Testis (tissue), 2 donors: ENCODE measurements at regions not wholly inside any gene's neighbourhood (a gene's known extent, or its start where the extent isn't known, plus 50 kb on each side); places are given as distances from the start of the nearest gene placed in this dataset.

Experiments
- DNase-seq: peaks from one replicate; pipeline ENCODE4 v3.0.0-alpha.2; 2019
- H3K27ac ChIP-seq, 2 donors: fragments of 200-600 bp; sonication (generic); one replicate each; pipeline ENCODE4 v1.5.1; 2019
- H3K27me3 ChIP-seq: fragments of 200-600 bp; sonication (generic); one replicate; pipeline ENCODE4 v1.5.1; 2019
- H3K36me3 ChIP-seq: fragments of 200-600 bp; sonication (generic); one replicate; pipeline ENCODE4 v1.5.1; 2017; ENCODE audit warnings: low read depth; ENCODE audit errors: missing control alignments
- H3K4me1 ChIP-seq: fragments of 200-600 bp; sonication (generic); one replicate; pipeline ENCODE4 v1.5.1; 2019
- H3K4me3 ChIP-seq, 2 donors: fragments of 200-600 bp; sonication (generic); one replicate each; pipeline ENCODE4 v1.5.1; 2017 to 2019
- H3K9me3 ChIP-seq: fragments of 200-600 bp; sonication (generic); one replicate; pipeline ENCODE4 v1.5.1; 2017
- POLR2A ChIP-seq: fragments of 450-650 bp; IDR thresholded peaks from one replicate; pipeline ENCODE4 v1.6.1; 2017; ENCODE audit warnings: antibody characterized with exemption, mild to moderate bottlenecking, moderate library complexity
- WGBS, 2 donors: methylation state at CpG; one replicate each; pipeline ENCODE4 v1.1.5; 2018; 5-methylcytosine and 5-hydroxymethylcytosine counted together
- intact Hi-C: fragments of 100-400 bp; cut with DNase I; formaldehyde crosslinking; loops from one replicate; pipeline ENCODE4 v1.15.1; 2023; ENCODE audit warnings: low total_unique reads
- TF ChIP-seq, protein P1 (sequence below), 3 experiments: fragments of 450-650 bp in 2 of 3; fragments of 200-600 bp in 1 of 3; sonication (generic) in 1 of 3; IDR thresholded peaks; one replicate each; pipeline ENCODE4 v1.5.1; 2016 to 2019; ENCODE audit warnings: antibody characterized with exemption in 3 of 3, mild to moderate bottlenecking in 2 of 3, moderate library complexity in 1 of 3

DNA sequence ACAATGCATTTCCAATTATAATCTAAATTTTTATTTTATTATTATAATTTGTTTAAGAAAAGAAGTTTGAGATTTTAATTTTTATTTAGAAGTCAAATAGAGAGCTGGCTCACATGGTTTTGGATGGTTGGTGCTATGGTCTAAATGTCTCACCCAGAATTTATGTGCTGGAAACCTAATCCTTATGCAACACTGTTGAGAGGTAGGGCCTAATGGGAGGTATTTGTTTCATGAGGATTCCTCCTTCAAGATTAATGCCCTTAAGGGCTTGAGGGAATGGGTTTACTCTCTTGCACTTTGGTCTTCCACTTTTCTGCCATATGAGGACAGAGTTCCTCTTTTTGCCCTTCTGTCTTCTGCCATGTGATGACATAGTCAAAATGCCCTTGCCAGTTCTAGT is 960.5 kb upstream of the IGFBP7 start:
- TF ChIP-seq, protein P1, sequence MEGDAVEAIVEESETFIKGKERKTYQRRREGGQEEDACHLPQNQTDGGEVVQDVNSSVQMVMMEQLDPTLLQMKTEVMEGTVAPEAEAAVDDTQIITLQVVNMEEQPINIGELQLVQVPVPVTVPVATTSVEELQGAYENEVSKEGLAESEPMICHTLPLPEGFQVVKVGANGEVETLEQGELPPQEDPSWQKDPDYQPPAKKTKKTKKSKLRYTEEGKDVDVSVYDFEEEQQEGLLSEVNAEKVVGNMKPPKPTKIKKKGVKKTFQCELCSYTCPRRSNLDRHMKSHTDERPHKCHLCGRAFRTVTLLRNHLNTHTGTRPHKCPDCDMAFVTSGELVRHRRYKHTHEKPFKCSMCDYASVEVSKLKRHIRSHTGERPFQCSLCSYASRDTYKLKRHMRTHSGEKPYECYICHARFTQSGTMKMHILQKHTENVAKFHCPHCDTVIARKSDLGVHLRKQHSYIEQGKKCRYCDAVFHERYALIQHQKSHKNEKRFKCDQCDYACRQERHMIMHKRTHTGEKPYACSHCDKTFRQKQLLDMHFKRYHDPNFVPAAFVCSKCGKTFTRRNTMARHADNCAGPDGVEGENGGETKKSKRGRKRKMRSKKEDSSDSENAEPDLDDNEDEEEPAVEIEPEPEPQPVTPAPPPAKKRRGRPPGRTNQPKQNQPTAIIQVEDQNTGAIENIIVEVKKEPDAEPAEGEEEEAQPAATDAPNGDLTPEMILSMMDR (IDR thresholded peaks at IDR 0.05), result no peak
- TF ChIP-seq POLR2A, result no peak
- Histone ChIP-seq H3K27ac (no peak overlapping the region), H3K27me3 (no peaks in the 10 kb centered on the region), H3K36me3 (no peaks in the 10 kb centered on the region), H3K4me3 (no peak overlapping the region), H3K4me1 (no peaks in the 10 kb centered on the region), H3K9me3 (no peaks in the 10 kb centered on the region)
- intact Hi-C loops, result no loop called here
- DNase-seq, result no peak

DNA sequence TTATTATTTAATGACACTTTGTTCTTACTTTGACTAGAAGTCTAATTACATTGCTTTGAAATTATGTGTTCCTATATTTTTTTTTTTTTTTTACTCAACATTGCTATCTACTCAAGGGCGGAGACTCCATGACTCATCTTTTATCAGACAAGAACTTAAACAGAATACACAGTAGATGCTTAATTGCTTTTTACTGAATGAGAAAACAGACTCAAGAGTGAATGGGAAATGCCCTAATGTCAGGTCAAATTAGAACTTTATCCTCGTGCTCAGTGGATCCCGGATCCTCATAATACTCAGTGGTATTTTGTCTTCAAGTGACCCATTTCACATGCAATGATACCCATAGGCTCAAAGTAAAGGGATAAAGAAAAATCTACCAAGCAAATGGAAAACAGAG is 954.5 kb upstream of the IGFBP7 start:
- H3K36me3 ChIP-seq, result no peaks in the 10 kb centered on the region
- H3K9me3 ChIP-seq, result no peaks in the 10 kb centered on the region
- TF ChIP-seq, protein P1 (IDR thresholded peaks at IDR 0.05), result no peak
- no peak for TF ChIP-seq POLR2A
- DNase-seq, result no peak
- H3K27me3 ChIP-seq, result no peaks in the 10 kb centered on the region
- H3K4me3 ChIP-seq, result no peak overlapping the region
- 81 to 86% methylated on average over 3 of the region's 3 CpGs for WGBS, 2 donors
- intact Hi-C loops, result no loop called here
- no peaks in the 10 kb centered on the region for H3K4me1 ChIP-seq
- H3K27ac ChIP-seq, result no peak overlapping the region

DNA sequence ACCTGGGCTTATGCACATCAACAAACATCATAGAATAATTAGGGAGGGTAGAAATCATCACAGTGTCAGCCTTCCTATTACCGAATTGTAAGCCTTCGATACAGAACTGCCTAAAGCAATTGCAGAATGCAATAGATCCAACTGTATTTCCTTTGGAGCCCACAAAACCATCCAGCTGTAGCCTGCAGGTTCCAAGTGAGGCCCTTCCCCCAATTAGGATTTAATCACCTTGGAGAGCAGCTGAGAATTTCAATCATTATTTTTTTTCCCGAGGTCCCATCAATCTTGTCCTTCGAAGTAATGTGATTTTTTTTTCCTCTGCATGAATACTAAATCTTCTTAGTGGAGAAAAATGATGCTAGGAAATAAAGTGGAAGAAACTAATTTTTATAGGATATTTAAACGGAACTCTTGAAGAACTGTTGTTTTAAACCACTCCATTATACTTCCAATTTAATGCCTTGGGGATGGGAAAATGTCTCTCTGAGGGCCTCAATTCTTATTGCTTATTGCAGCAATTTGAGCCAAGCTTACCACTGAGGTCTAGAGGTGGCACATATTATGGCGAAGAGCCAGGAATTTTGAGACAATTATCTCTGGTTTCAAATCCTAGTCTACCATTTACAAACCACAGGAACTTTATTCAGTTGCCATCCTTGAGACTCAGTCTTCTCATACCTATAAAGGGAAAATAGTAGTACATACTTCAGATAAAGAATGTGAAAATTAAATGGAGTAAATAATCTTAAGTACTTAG is 953.4 kb upstream of the IGFBP7 start:
- H3K4me1 ChIP-seq, result no peaks in the 10 kb centered on the region
- TF ChIP-seq POLR2A, result no peak
- TF ChIP-seq, protein P1 (IDR thresholded peaks at IDR 0.05), result no peak
- no peak overlapping the region for H3K4me3 ChIP-seq
- no peaks in the 10 kb centered on the region for H3K9me3 ChIP-seq
- no peak overlapping the region for H3K27ac ChIP-seq
- 72 to 77% methylated on average over 6 of the region's 6 CpGs for WGBS, 2 donors
- intact Hi-C loops, result no loop called here
- H3K27me3 ChIP-seq, result no peaks in the 10 kb centered on the region
- no peaks in the 10 kb centered on the region for H3K36me3 ChIP-seq
- DNase-seq, result no peak

DNA sequence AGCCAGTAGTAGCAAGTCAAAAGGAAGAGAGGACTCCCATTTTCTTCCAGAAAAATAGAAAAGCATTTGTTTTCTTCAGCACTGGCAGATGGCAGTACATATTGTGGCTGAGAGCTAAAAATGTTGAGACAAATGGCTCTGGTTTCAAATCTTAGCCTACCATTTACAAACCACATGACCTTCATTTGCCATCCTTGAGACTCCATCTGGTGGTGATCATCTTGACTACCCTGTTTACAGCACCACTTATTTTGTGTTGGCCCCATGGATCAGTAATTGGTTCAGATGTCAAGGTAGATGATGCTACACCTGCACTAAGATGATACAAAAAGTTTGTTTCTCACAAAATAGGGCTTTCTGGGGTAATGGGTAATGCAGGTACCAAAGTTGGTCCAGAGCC is 951.8 kb upstream of the IGFBP7 start:
- intact Hi-C loops, result no loop called here
- no peak overlapping the region for H3K4me3 ChIP-seq
- H3K4me1 ChIP-seq, result no peaks in the 10 kb centered on the region
- TF ChIP-seq POLR2A, result no peak
- TF ChIP-seq, protein P1 (IDR thresholded peaks at IDR 0.05), result no peak
- DNase-seq, result no peak
- H3K27ac ChIP-seq, result no peak overlapping the region
- no peaks in the 10 kb centered on the region for H3K9me3 ChIP-seq
- no peaks in the 10 kb centered on the region for H3K27me3 ChIP-seq
- no peaks in the 10 kb centered on the region for H3K36me3 ChIP-seq

DNA sequence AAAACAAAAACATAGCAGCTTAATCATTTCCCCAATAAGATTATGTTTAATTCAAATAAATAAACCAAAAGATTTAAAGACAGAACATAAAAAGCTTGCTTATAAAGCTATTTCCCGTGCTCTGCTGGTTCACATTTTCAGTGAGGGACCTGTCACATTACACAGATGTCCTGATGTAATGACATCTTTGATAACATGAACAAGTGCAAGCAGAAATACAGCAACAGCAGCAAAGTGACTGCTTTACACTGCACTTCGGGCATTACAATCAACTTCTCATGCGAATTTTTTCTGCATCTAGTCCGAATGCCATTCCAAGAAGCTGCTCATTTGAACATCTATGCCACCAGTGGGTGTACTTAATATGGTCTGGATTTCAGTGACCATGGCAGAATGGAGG is 940.3 kb upstream of the IGFBP7 start:
- intact Hi-C loops, result no loop called here
- no peaks in the 10 kb centered on the region for H3K4me1 ChIP-seq
- no peaks in the 10 kb centered on the region for H3K27me3 ChIP-seq
- WGBS, 2 donors, result 80 to 89% methylated on average over 4 of the region's 4 CpGs
- no peaks in the 10 kb centered on the region for H3K9me3 ChIP-seq
- TF ChIP-seq, protein P1 (IDR thresholded peaks at IDR 0.05), result no peak
- TF ChIP-seq POLR2A, result no peak
- no peak for DNase-seq
- no peak overlapping the region for H3K4me3 ChIP-seq
- no peaks in the 10 kb centered on the region for H3K36me3 ChIP-seq
- no peak overlapping the region for H3K27ac ChIP-seq
